Neural progenitor cell (in vitro differentiated cells): ENCODE measurements at regions not wholly inside any gene's neighbourhood (a gene's known extent, or its start where the extent isn't known, plus 50 kb on each side); places are given as distances from the start of the nearest gene placed in this dataset.

Source experiments
- DNase-seq: peaks from one replicate; pipeline ENCODE4 v3.0.0-alpha.2; 2016; ENCODE audit warnings: low spot score
- H2AFZ ChIP-seq: fragments of 200-600 bp; sonication (generic); replicated peaks from 2 replicates; pipeline ENCODE4 v1.6.1; 2016; ENCODE audit warnings: antibody characterized with exemption
- H3F3A ChIP-seq: fragments of 200-600 bp; sonication (generic); 2 replicates; pipeline ENCODE4 v1.6.1; 2016; ENCODE audit warnings: antibody characterized with exemption, low read depth
- H3K27ac ChIP-seq: fragments of 200-600 bp; sonication (generic); 2 replicates; pipeline ENCODE4 v1.5.1; 2016; ENCODE audit warnings: mild to moderate bottlenecking
- H3K27me3 ChIP-seq: fragments of 200-600 bp; sonication (generic); 2 replicates; pipeline ENCODE4 v1.6.1; 2016; ENCODE audit warnings: mild to moderate bottlenecking, moderate library complexity
- H3K36me3 ChIP-seq: fragments of 200-600 bp; sonication (generic); 2 replicates; pipeline ENCODE4 v1.5.1; 2016
- H3K4me1 ChIP-seq: fragments of 200-600 bp; sonication (generic); 2 replicates; pipeline ENCODE4 v1.6.1; 2016; ENCODE audit warnings: mixed run types
- H3K4me2 ChIP-seq: fragments of 200-600 bp; sonication (generic); 2 replicates; pipeline ENCODE4 v1.6.1; 2016
- H3K4me3 ChIP-seq: fragments of 200-600 bp; sonication (generic); 2 replicates; pipeline ENCODE4 v1.5.1; 2016
- H3K79me2 ChIP-seq: fragments of 200-600 bp; sonication (generic); 2 replicates; pipeline ENCODE4 v1.6.1; 2016; ENCODE audit warnings: low read depth
- H3K9ac ChIP-seq: fragments of 200-600 bp; sonication (generic); 2 replicates; pipeline ENCODE4 v1.6.1; 2016
- H3K9me3 ChIP-seq: fragments of 200-600 bp; sonication (generic); 2 replicates; pipeline ENCODE4 v1.5.1; 2016; ENCODE audit warnings: low read depth
- H4K20me1 ChIP-seq: fragments of 200-600 bp; sonication (generic); 2 replicates; pipeline ENCODE4 v1.6.1; 2016; ENCODE audit warnings: low read depth
- H3K27ac Mint-ChIP-seq: 3 replicates; pipeline ENCODE4 v1.8.0; 2021; ENCODE audit warnings: mixed read lengths
- H3K27me3 Mint-ChIP-seq: 2 replicates; pipeline ENCODE4 v1.8.0; 2022; ENCODE audit warnings: low read depth, mild to moderate bottlenecking, inconsistent platforms, moderate library complexity, mixed read lengths; ENCODE audit not compliant: insufficient read depth
- H3K36me3 Mint-ChIP-seq: 3 replicates; pipeline ENCODE4 v1.8.0; 2021; ENCODE audit warnings: mixed read lengths
- H3K4me1 Mint-ChIP-seq: 3 replicates; pipeline ENCODE4 v1.8.0; 2021; ENCODE audit warnings: mixed read lengths
- H3K4me3 Mint-ChIP-seq: 3 replicates; pipeline ENCODE4 v1.8.0; 2021; ENCODE audit warnings: mild to moderate bottlenecking, moderate library complexity, mixed read lengths
- H3K9me3 Mint-ChIP-seq: 3 replicates; pipeline ENCODE4 v1.8.0; 2020; ENCODE audit warnings: mixed read lengths
- CTCF ChIP-seq: fragments of 200-600 bp; sonication (generic); IDR thresholded peaks from 2 replicates; pipeline ENCODE4 v1.5.1; 2017; ENCODE audit warnings: antibody characterized with exemption, mild to moderate bottlenecking
- EZH2 ChIP-seq: fragments of 200-600 bp; sonication (generic); IDR thresholded peaks from 2 replicates; pipeline ENCODE4 v1.6.1; 2017; ENCODE audit warnings: antibody characterized with exemption, mild to moderate bottlenecking, moderate library complexity
- EZH2phosphoT487 ChIP-seq: fragments of 200-600 bp; sonication (generic); IDR thresholded peaks from 2 replicates; pipeline ENCODE4 v1.6.1; 2017; ENCODE audit warnings: antibody characterized with exemption

- H2AFZ ChIP-seq = no peak overlapping the region
- H3K4me1 ChIP-seq = no peaks in the 10 kb centered on the region
These were observed 505.5 kb downstream of the ANKRD50 start for GRCh38 chr4:124206779-124207605.

GRCh38 chr4:124209211-124209610, 503.3 kb downstream of the ANKRD50 start:
- no peaks in the 10 kb centered on the region for H3K9me3 Mint-ChIP-seq
- no peak for TF ChIP-seq CTCF
- TF ChIP-seq EZH2phosphoT487 = no peak
- TF ChIP-seq EZH2 = no peak
- Histone ChIP-seq H3K9me3 (no peaks in the 10 kb centered on the region), H3K9ac (no peak overlapping the region), H3F3A (no peaks in the 10 kb centered on the region), H3K27ac (no peak overlapping the region), H3K4me1 (no peaks in the 10 kb centered on the region), H3K27me3 (no peaks in the 10 kb centered on the region), H3K4me3 (no peak overlapping the region), H3K36me3 (no peaks in the 10 kb centered on the region), H4K20me1 (no peaks in the 10 kb centered on the region), H3K4me2 (no peak overlapping the region), H2AFZ (no peak overlapping the region), H3K79me2 (no peaks in the 10 kb centered on the region)
- H3K27ac Mint-ChIP-seq = no peak overlapping the region
- DNase-seq = no peak
- H3K4me3 Mint-ChIP-seq = no peak overlapping the region
- H3K36me3 Mint-ChIP-seq = no peaks in the 10 kb centered on the region
- H3K4me1 Mint-ChIP-seq = peaks cover 5% of the 10 kb centered on the region
- H3K27me3 Mint-ChIP-seq = peaks cover 2% of the 10 kb centered on the region

More at GRCh38 chr4:124206779-124207605, 505.5 kb downstream of the ANKRD50 start:
- Histone ChIP-seq H3F3A (no peaks in the 10 kb centered on the region), H3K4me3 (no peak overlapping the region), H3K9me3 (no peaks in the 10 kb centered on the region), H3K27ac (no peak overlapping the region), H3K27me3 (no peaks in the 10 kb centered on the region), H4K20me1 (no peaks in the 10 kb centered on the region), H3K9ac (no peak overlapping the region), H3K4me2 (no peak overlapping the region), H3K36me3 (no peaks in the 10 kb centered on the region), H3K79me2 (no peaks in the 10 kb centered on the region)
- H3K27me3 Mint-ChIP-seq = peaks cover 2% of the 10 kb centered on the region
- H3K4me3 Mint-ChIP-seq = no peak overlapping the region
- no peak for DNase-seq
- no peaks in the 10 kb centered on the region for H3K36me3 Mint-ChIP-seq
- TF ChIP-seq EZH2phosphoT487 (no peak), EZH2 (no peak), CTCF (no peak)
- H3K9me3 Mint-ChIP-seq = no peaks in the 10 kb centered on the region
- peaks cover 5% of the 10 kb centered on the region for H3K4me1 Mint-ChIP-seq
- H3K27ac Mint-ChIP-seq = no peak overlapping the region

GRCh38 chr4:124209626-124210025, 502.9 kb downstream of the ANKRD50 start:
- Histone ChIP-seq H3K36me3 (no peaks in the 10 kb centered on the region), H3K4me1 (no peaks in the 10 kb centered on the region), H3K4me3 (no peak overlapping the region), H2AFZ (no peak overlapping the region), H3K9ac (no peak overlapping the region), H3K4me2 (no peak overlapping the region), H3K27me3 (no peaks in the 10 kb centered on the region), H4K20me1 (no peaks in the 10 kb centered on the region), H3K79me2 (no peaks in the 10 kb centered on the region), H3K9me3 (no peaks in the 10 kb centered on the region), H3F3A (no peaks in the 10 kb centered on the region), H3K27ac (no peak overlapping the region)
- H3K9me3 Mint-ChIP-seq = no peaks in the 10 kb centered on the region
- H3K4me1 Mint-ChIP-seq = peaks cover 5% of the 10 kb centered on the region
- DNase-seq = no peak
- TF ChIP-seq CTCF = no peak
- no peak for TF ChIP-seq EZH2
- no peak for TF ChIP-seq EZH2phosphoT487
- H3K4me3 Mint-ChIP-seq = no peak overlapping the region
- no peaks in the 10 kb centered on the region for H3K36me3 Mint-ChIP-seq
- no peak overlapping the region for H3K27ac Mint-ChIP-seq
- H3K27me3 Mint-ChIP-seq = peaks cover 2% of the 10 kb centered on the region
